Endothelial cell (in vitro differentiated cells): ENCODE measurements at regions not wholly inside any gene's neighbourhood (a gene's known extent, or its start where the extent isn't known, plus 50 kb on each side); places are given as distances from the start of the nearest gene placed in this dataset.

Experiments used
- DNase-seq: peaks from one replicate; pipeline ENCODE4 v3.0.0; 2021; ENCODE audit warnings: low spot score
- H3K27ac Mint-ChIP-seq: one replicate; pipeline ENCODE4 v1.8.0; 2021; ENCODE audit warnings: mixed read lengths, inconsistent platforms; ENCODE audit not compliant: unreplicated experiment
- H3K27me3 Mint-ChIP-seq: one replicate; pipeline ENCODE4 v1.8.0; 2021; ENCODE audit warnings: mild to moderate bottlenecking, moderate library complexity, mixed read lengths, inconsistent platforms; ENCODE audit not compliant: unreplicated experiment
- H3K36me3 Mint-ChIP-seq: one replicate; pipeline ENCODE4 v1.8.0; 2021; ENCODE audit warnings: mild to moderate bottlenecking, low read depth, mixed read lengths, inconsistent platforms; ENCODE audit not compliant: unreplicated experiment
- H3K4me1 Mint-ChIP-seq: one replicate; pipeline ENCODE4 v1.8.0; 2021; ENCODE audit warnings: mild to moderate bottlenecking, mixed read lengths, inconsistent platforms; ENCODE audit not compliant: unreplicated experiment
- H3K4me3 Mint-ChIP-seq: one replicate; pipeline ENCODE4 v1.8.0; 2021; ENCODE audit warnings: mild to moderate bottlenecking, mixed read lengths, inconsistent platforms; ENCODE audit not compliant: unreplicated experiment
- H3K9me3 Mint-ChIP-seq: one replicate; pipeline ENCODE4 v1.8.0; 2021; ENCODE audit warnings: mixed read lengths, inconsistent platforms; ENCODE audit not compliant: unreplicated experiment
- TF ChIP-seq, protein P1 (sequence below): fragments of 200-600 bp; sonication (generic); IDR thresholded peaks from one replicate; pipeline ENCODE4 v1.5.0; 2021; ENCODE audit warnings: antibody characterized with exemption; ENCODE audit not compliant: unreplicated experiment

DNA sequence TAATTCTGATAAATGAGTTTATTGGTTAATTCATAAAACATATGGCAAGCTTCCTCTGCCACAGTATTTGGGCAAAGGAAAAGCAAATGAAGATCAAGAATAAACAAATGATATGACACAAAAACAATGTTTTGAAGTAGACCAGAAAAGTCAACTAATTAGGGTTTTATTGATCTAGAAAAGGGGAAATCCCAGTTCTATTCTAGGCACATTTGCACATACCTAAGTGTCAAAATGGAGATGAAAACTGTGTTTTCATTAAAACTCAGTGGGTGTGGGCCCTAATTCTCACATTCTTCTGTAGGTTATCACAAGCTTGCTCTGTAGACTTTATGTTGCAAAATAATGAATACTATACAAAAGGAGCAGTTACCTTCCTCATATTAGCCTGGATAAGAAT is 69.0 kb upstream of the TENT5A start:
- Mint-ChIP-seq H3K4me3 (no peak overlapping the region), H3K36me3 (no peaks in the 10 kb centered on the region), H3K27me3 (peaks cover 2% of the 10 kb centered on the region), H3K27ac (no peak overlapping the region), H3K9me3 (no peaks in the 10 kb centered on the region), H3K4me1 (no peaks in the 10 kb centered on the region)
- no peak for DNase-seq
- TF ChIP-seq, protein P1, sequence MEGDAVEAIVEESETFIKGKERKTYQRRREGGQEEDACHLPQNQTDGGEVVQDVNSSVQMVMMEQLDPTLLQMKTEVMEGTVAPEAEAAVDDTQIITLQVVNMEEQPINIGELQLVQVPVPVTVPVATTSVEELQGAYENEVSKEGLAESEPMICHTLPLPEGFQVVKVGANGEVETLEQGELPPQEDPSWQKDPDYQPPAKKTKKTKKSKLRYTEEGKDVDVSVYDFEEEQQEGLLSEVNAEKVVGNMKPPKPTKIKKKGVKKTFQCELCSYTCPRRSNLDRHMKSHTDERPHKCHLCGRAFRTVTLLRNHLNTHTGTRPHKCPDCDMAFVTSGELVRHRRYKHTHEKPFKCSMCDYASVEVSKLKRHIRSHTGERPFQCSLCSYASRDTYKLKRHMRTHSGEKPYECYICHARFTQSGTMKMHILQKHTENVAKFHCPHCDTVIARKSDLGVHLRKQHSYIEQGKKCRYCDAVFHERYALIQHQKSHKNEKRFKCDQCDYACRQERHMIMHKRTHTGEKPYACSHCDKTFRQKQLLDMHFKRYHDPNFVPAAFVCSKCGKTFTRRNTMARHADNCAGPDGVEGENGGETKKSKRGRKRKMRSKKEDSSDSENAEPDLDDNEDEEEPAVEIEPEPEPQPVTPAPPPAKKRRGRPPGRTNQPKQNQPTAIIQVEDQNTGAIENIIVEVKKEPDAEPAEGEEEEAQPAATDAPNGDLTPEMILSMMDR = no peak

DNA sequence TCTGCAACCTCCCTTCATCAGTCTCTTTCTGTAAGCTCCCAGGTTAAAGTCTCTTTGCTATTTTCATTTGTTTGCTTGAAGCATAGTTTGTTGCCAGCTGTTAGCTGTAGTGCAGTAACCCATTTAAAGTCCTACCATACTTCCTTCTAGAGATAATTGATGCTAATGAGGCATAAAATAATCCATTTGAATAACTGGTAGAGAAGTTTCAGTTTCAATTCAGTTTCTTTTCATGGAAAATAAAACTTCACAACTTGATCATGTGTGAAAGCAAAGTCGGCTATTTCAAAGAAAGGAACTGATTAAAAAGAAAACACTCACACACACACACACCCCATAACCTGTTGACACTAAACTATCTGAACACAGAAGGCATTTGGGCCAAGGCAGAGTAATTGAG is 68.5 kb upstream of the TENT5A start:
- TF ChIP-seq, protein P1 = no peak
- H3K9me3 Mint-ChIP-seq = no peaks in the 10 kb centered on the region
- DNase-seq = no peak
- no peak overlapping the region for H3K27ac Mint-ChIP-seq
- no peaks in the 10 kb centered on the region for H3K36me3 Mint-ChIP-seq
- H3K4me1 Mint-ChIP-seq = no peaks in the 10 kb centered on the region
- H3K4me3 Mint-ChIP-seq = no peak overlapping the region
- H3K27me3 Mint-ChIP-seq = peaks cover 2% of the 10 kb centered on the region

DNA sequence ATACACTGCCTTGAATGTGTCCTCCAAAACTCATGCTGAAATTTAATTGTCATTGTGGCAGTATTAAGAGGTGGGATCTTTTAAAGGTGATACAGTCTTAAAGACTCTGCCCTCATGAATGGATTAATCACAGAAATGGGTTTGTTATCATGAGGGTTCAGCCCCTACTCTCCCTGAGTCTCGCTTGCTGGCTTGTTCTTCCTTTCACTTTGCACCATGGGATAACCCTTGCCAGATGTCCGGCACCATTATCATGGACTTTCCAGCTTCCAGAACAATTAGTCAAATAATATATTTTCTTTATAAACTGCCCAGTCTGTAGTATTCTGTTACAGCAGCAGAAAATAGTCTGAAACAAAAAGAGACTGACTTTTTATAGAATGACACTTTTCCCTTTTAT is 67.9 kb upstream of the TENT5A start:
- Mint-ChIP-seq H3K36me3 (no peaks in the 10 kb centered on the region), H3K4me3 (no peak overlapping the region), H3K27ac (no peak overlapping the region), H3K27me3 (peaks cover 2% of the 10 kb centered on the region), H3K9me3 (no peaks in the 10 kb centered on the region), H3K4me1 (no peaks in the 10 kb centered on the region)
- DNase-seq = no peak
- TF ChIP-seq, protein P1 = no peak

DNA sequence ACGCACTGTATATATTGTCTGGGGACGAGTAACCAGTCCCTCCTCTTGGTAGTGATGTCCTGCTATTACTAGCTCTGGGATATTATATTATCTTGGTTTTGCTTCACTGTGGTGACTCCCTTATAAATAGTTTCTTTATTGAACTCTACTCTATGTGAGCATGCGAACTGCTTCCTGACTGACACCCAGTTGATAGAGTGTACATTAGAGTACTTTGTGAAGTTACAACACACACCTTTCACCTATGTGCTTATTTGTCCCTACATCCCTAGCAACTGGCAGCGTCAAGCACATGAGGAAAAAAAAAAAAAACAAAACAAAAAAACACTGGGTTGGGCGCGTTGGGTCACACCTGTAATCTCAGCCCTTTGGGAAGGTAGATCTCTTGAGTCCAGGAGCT is 67.3 kb upstream of the TENT5A start:
- Mint-ChIP-seq H3K4me1 (no peaks in the 10 kb centered on the region), H3K9me3 (no peaks in the 10 kb centered on the region), H3K36me3 (no peaks in the 10 kb centered on the region), H3K4me3 (no peak overlapping the region), H3K27ac (no peak overlapping the region), H3K27me3 (peaks cover 2% of the 10 kb centered on the region)
- TF ChIP-seq, protein P1 = no peak
- no peak for DNase-seq

DNA sequence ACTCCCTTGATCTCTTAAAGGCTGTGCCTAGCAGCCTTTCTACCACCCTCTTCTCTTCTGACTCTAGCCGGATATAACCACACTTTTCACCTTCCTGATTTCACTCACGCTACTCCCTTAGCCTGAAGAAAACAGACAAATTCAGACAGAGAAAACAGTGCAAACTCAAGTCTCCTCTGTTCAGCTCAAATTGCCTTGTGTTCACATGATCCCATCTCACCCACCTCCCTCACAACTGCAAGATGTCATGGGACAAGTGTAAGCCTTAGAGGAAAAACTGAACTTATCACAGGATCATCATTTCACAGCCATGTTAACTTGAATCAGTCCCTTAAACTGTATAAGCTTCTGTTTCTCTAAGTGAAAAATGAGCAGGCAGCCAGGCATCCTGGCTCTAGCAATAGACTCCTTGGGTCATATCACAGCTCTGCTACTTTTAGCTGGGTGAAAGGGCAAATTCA is 66.5 kb upstream of the TENT5A start:
- DNase-seq = no peak
- Mint-ChIP-seq H3K36me3 (no peaks in the 10 kb centered on the region), H3K27ac (no peak overlapping the region), H3K4me1 (no peaks in the 10 kb centered on the region), H3K27me3 (peaks cover 2% of the 10 kb centered on the region), H3K4me3 (no peak overlapping the region), H3K9me3 (no peaks in the 10 kb centered on the region)
- TF ChIP-seq, protein P1 = no peak
